BLaER1 (cell line): ENCODE measurements at regions not wholly inside any gene's neighbourhood (a gene's known extent, or its start where the extent isn't known, plus 50 kb on each side); places are given as distances from the start of the nearest gene placed in this dataset.

Experiments
- H3K27ac ChIP-seq: shearing (Covaris generic); formaldehyde crosslinking; 2 replicates; pipeline ENCODE4 v1.8.1; 2022
- H3K27me3 ChIP-seq: shearing (Covaris generic); formaldehyde crosslinking; 2 replicates; pipeline ENCODE4 v1.8.1; 2022
- H3K36me3 ChIP-seq: shearing (Covaris generic); formaldehyde crosslinking; 2 replicates; pipeline ENCODE4 v1.8.1; 2022
- H3K4me1 ChIP-seq: shearing (Covaris generic); formaldehyde crosslinking; 2 replicates; pipeline ENCODE4 v1.8.1; 2022
- H3K4me2 ChIP-seq: shearing (Covaris generic); formaldehyde crosslinking; 2 replicates; pipeline ENCODE4 v1.8.1; 2022
- H3K4me3 ChIP-seq: shearing (Covaris generic); formaldehyde crosslinking; 2 replicates; pipeline ENCODE4 v1.8.1; 2022
- H3K9ac ChIP-seq: shearing (Covaris generic); formaldehyde crosslinking; 2 replicates; pipeline ENCODE4 v1.8.1; 2022
- H3K9me3 ChIP-seq: shearing (Covaris generic); formaldehyde crosslinking; 2 replicates; pipeline ENCODE4 v1.8.1; 2022
- H4K20me1 ChIP-seq: shearing (Covaris generic); formaldehyde crosslinking; 2 replicates; pipeline ENCODE4 v1.8.1; 2022
- Cebpa-rat ChIP-seq: shearing (Covaris generic); IDR thresholded peaks from 2 replicates; pipeline ENCODE4 v1.8.1; 2022

DNA sequence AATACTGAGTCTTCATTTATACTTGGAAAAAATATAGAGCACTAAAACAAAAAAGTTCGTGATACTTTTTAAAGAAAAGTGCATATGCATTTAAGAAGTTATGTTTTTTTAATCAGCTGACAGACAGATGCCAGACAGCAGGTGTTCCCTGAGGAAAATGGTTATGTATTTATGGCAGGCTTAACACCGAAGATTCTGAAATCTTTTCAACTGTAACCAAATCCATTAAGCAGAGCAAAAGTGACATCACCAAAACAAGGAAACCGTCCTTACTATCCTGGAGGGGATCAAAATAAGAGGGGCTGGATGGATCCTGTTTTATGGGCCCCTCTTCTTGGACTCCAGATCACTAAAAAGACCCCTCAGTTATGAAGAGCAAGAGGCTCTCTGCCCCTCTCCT, 404.9 kb upstream of the ADAMTS16 start:
- Histone ChIP-seq H3K27ac (no peak overlapping the region), H3K4me2 (no peak overlapping the region), H3K9ac (no peak overlapping the region), H3K9me3 (no peaks in the 10 kb centered on the region), H3K27me3 (no peaks in the 10 kb centered on the region), H4K20me1 (no peaks in the 10 kb centered on the region), H3K4me1 (peaks cover 10% of the 10 kb centered on the region), H3K36me3 (no peaks in the 10 kb centered on the region), H3K4me3 (no peak overlapping the region)
- TF ChIP-seq Cebpa-rat, result no peak

DNA sequence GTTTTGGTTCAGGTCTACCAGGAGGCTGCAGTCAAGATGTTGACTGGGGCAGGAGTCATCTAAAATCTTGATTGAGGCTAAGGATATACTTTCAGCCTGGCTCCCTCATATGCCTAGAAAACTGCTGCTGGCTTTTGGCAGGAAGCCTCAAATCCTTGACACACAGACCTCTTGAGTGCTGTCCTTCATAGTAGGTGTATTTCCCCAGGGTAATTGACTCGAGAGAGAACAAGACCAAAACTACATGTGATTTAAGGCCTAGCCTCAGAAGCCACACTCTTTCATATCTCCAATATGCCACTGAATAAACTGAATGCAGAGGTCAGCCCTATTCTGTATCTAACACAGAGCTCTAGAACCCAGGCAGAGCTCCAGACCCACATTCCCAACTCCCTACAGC, 402.3 kb upstream of the ADAMTS16 start:
- Histone ChIP-seq H4K20me1 (no peaks in the 10 kb centered on the region), H3K4me2 (0 out of 2 replicates have a peak overlapping the region, but pooled peaks have one; percentile 13)

DNA sequence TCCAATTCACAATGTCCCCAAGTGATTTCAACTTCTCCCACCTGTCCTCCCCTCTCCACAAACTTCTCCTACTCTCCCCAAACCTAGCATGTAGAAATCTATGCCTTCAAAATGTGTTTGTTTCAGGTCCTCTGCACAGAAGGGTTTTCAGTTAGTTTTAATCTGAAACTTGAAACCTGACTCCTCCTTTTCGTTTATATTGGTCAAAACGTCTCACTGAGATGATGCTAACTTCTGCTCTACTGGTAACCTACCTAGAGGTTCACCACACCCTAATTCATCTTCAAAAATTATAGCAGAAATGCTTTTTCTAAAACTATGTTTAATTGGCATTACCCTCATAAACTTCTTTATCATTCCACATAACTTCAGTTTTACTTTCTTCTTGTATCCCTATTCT, 401.8 kb upstream of the ADAMTS16 start:
- TF ChIP-seq Cebpa-rat, result no peak
- no peak overlapping the region for H3K27ac ChIP-seq
- H3K36me3 ChIP-seq, result no peaks in the 10 kb centered on the region
- H3K4me1 ChIP-seq, result peaks cover 10% of the 10 kb centered on the region
- no peak overlapping the region for H3K9ac ChIP-seq
- no peaks in the 10 kb centered on the region for H3K9me3 ChIP-seq
- H3K4me3 ChIP-seq, result no peak overlapping the region
- 0 out of 2 replicates have a peak overlapping the region, but pooled peaks have one; percentile 13 for H3K4me2 ChIP-seq
- no peaks in the 10 kb centered on the region for H3K27me3 ChIP-seq
- H4K20me1 ChIP-seq, result no peaks in the 10 kb centered on the region

More for the DNA sequence above, 402.3 kb upstream of the ADAMTS16 start:
- Histone ChIP-seq H3K27ac (no peak overlapping the region), H3K9ac (no peak overlapping the region), H3K36me3 (no peaks in the 10 kb centered on the region), H3K4me3 (no peak overlapping the region), H3K9me3 (no peaks in the 10 kb centered on the region), H3K4me1 (peaks cover 10% of the 10 kb centered on the region), H3K27me3 (no peaks in the 10 kb centered on the region)
- no peak for TF ChIP-seq Cebpa-rat

DNA sequence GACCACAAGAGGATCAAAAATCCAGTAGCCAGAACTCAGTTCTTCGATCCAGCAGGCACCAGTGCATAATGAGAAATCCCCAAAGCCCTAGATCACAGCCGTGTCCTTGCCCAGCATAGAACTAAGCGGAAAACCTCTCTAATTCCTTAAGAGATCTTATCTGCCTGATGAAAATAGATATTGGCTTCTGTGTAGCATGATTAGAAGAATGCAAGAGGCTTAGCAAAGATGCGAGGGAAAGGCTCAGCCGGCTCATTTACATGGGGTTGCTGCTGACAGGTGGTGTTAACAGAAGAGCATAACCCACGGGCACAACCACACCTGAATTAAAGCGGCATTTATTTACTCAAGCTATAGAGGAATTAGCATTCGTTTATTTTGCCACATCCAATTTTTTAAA, 400.0 kb upstream of the ADAMTS16 start:
- H3K4me3 ChIP-seq, result no peak overlapping the region
- no peaks in the 10 kb centered on the region for H3K27me3 ChIP-seq
- H4K20me1 ChIP-seq, result no peaks in the 10 kb centered on the region
- no peak for TF ChIP-seq Cebpa-rat
- H3K9me3 ChIP-seq, result no peaks in the 10 kb centered on the region
- H3K4me1 ChIP-seq, result peaks cover 10% of the 10 kb centered on the region
- H3K9ac ChIP-seq, result no peak overlapping the region
- no peak overlapping the region for H3K4me2 ChIP-seq
- H3K36me3 ChIP-seq, result no peaks in the 10 kb centered on the region
- H3K27ac ChIP-seq, result no peak overlapping the region

DNA sequence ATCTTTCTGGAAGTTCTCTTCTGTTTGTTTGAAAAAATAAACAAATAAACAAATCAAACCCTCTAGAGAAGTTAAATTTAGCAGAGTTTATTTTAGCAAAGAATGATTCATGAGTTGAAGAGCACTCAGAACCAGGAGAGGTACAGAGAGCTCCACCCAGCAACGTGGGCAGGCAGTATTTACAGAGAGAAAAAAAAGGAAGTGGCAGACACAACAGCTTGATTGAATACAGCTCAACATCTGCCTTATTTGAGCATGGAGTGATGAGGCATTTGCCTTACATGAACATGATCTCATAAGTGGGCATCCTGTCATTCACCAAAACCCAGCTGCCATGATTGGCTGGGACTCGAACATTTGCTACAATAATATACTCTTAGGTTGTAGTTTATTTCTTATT, 381.6 kb upstream of the ADAMTS16 start:
- Histone ChIP-seq H3K36me3 (no peaks in the 10 kb centered on the region), H3K9ac (no peak overlapping the region), H3K4me2 (no peak overlapping the region), H3K4me1 (no peaks in the 10 kb centered on the region), H3K27ac (no peak overlapping the region), H3K4me3 (no peak overlapping the region), H3K27me3 (no peaks in the 10 kb centered on the region), H4K20me1 (no peaks in the 10 kb centered on the region), H3K9me3 (no peaks in the 10 kb centered on the region)
- no peak for TF ChIP-seq Cebpa-rat

DNA sequence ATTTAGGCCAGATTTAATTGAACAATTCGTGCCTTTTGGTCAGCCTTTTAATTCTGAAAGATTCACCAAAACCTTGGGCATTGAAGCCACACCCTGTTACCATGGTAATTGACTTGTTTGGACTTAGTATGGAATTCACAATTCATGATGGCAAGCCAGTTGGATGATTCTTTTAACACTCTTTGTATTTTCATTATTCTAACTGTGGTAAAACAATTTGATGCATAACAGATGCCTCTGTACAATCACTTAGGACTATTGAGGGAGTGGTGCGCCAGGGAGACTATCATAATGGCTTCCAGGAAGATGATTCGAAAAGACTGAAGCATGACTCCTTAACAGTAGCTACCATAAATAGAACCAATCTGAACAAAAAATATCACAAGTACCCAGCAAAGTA, 381.1 kb upstream of the ADAMTS16 start:
- Histone ChIP-seq H4K20me1 (no peaks in the 10 kb centered on the region), H3K27ac (no peak overlapping the region), H3K9ac (no peak overlapping the region), H3K36me3 (no peaks in the 10 kb centered on the region), H3K4me3 (no peak overlapping the region), H3K4me2 (no peak overlapping the region), H3K4me1 (no peaks in the 10 kb centered on the region), H3K9me3 (no peaks in the 10 kb centered on the region), H3K27me3 (no peaks in the 10 kb centered on the region)
- no peak for TF ChIP-seq Cebpa-rat

DNA sequence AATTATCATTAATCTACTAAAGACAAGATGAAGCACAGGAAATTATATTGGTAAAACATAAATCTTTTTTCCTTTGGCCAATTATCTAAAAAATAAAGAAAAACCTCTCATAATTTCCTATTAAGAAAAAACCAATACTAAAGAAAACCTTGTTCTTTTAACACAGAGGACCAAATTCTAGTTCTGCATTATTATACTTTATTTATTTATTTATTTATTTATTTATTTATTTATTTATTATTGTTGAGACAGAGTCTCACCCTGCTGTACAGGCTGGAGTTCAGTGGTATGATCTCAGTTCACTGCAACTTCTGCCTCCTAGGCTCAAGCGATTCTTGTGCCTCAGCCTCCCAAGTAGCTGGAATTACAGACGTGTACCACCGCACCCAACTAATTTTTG, 377.8 kb upstream of the ADAMTS16 start:
- H3K36me3 ChIP-seq, result no peaks in the 10 kb centered on the region
- H3K27ac ChIP-seq, result no peak overlapping the region
- H4K20me1 ChIP-seq, result no peaks in the 10 kb centered on the region
- H3K4me1 ChIP-seq, result no peaks in the 10 kb centered on the region
- H3K9ac ChIP-seq, result no peak overlapping the region
- H3K9me3 ChIP-seq, result peaks cover 15% of the 10 kb centered on the region
- H3K4me2 ChIP-seq, result no peak overlapping the region
- H3K4me3 ChIP-seq, result no peak overlapping the region
- H3K27me3 ChIP-seq, result no peaks in the 10 kb centered on the region
- TF ChIP-seq Cebpa-rat, result no peak

DNA sequence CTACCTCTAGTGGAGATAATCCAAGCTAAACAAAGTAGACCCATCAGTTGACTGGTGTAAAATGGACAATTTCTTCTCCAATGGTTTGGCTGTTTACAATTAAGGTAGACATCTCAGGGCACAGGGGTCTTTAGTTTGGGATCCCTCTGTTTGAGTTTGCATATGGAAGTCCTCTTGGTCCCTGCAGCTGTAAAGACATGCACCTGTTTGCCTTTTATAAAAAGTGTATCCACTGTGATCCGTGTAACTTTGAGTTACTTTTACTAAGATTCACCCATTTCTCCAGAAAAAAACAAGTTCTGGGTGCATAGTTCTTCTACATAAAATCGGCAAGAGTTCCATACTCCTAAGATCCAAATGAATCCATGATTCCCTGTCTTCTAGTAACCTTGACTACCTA, 374.7 kb upstream of the ADAMTS16 start:
- H3K4me2 ChIP-seq, result no peak overlapping the region
- peaks cover 21% of the 10 kb centered on the region for H3K9me3 ChIP-seq
- no peaks in the 10 kb centered on the region for H4K20me1 ChIP-seq
- H3K9ac ChIP-seq, result no peak overlapping the region
- no peaks in the 10 kb centered on the region for H3K4me1 ChIP-seq
- no peak for TF ChIP-seq Cebpa-rat
- H3K27me3 ChIP-seq, result no peaks in the 10 kb centered on the region
- no peak overlapping the region for H3K27ac ChIP-seq
- no peaks in the 10 kb centered on the region for H3K36me3 ChIP-seq
- H3K4me3 ChIP-seq, result no peak overlapping the region

DNA sequence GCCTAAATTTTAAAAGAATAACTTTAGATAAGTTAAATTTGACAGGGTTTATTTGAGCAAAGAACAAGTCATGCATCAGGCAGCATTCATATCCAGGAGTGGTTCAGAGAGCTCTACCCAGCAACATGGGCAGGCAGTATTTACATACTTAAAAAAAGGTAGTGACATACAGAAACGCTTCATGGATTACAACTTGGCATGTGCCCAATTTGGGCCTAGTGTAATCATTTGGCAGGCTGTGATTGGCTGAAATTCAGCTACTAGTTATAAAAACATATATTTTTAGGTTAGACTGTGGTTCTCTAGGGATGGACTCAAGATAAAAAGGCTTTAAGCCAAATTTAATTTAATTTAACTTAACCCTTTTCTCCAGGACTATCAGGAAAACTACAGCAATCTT, 374.0 kb upstream of the ADAMTS16 start:
- Histone ChIP-seq H4K20me1 (no peaks in the 10 kb centered on the region), H3K9ac (no peak overlapping the region), H3K27ac (no peak overlapping the region), H3K4me3 (no peak overlapping the region), H3K9me3 (peaks cover 27% of the 10 kb centered on the region), H3K36me3 (no peaks in the 10 kb centered on the region), H3K4me1 (no peaks in the 10 kb centered on the region), H3K4me2 (no peak overlapping the region), H3K27me3 (no peaks in the 10 kb centered on the region)
- no peak for TF ChIP-seq Cebpa-rat

DNA sequence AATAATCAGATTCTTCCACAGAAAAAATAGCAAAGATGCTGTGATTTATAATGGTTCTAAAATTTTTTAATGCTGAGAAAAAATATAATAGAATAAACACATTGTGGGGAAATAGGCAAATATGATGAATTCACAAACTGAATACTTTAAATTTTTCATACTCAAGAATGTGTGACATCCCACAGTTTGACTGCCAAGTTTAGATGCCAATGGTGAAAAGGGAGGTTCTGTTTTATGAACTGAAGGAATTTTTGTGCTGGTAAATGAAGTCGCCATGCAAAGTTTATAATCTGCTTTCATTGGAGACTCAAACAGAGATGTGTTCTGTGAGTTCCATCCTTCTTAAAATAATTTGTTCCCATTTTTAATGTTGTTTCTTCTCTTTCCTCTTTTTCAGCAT, 367.5 kb upstream of the ADAMTS16 start:
- peaks cover 12% of the 10 kb centered on the region for H3K9me3 ChIP-seq
- H3K4me1 ChIP-seq, result no peaks in the 10 kb centered on the region
- no peaks in the 10 kb centered on the region for H3K27me3 ChIP-seq
- TF ChIP-seq Cebpa-rat, result no peak
- no peak overlapping the region for H3K4me3 ChIP-seq
- H3K4me2 ChIP-seq, result no peak overlapping the region
- no peaks in the 10 kb centered on the region for H3K36me3 ChIP-seq
- no peak overlapping the region for H3K9ac ChIP-seq
- no peak overlapping the region for H3K27ac ChIP-seq
- no peaks in the 10 kb centered on the region for H4K20me1 ChIP-seq

DNA sequence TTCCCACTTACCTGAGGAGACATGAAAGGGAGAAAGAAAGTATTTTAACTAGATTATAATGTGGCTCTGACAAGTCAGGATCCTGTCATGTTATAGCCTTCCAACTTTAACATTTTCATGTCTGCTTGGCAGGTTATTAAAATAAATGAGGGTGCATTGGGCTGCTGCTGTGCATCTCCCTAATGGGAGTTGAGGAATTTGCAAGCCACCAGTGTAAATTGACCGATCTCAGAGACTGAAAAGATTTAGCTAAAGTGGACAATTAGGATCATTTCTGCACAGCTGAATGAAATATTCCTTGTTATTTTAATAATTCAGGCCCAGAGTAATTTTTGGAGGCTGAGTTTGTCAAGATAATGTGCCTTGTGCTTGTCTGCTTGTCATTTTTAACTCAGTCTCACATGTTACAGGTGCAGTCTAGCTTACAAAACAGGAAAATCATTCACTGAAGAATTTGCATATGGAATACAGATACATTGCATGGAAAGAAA, 366.3 kb upstream of the ADAMTS16 start:
- no peaks in the 10 kb centered on the region for H3K4me1 ChIP-seq
- no peak overlapping the region for H3K27ac ChIP-seq
- peaks cover 12% of the 10 kb centered on the region for H3K9me3 ChIP-seq
- TF ChIP-seq Cebpa-rat, result no peak
- no peaks in the 10 kb centered on the region for H3K36me3 ChIP-seq
- H3K9ac ChIP-seq, result no peak overlapping the region
- no peaks in the 10 kb centered on the region for H3K27me3 ChIP-seq
- no peaks in the 10 kb centered on the region for H4K20me1 ChIP-seq
- H3K4me2 ChIP-seq, result no peak overlapping the region
- no peak overlapping the region for H3K4me3 ChIP-seq
